ENCODE measurements at regions not wholly inside any gene's neighbourhood (a gene's known extent, or its start where the extent isn't known, plus 50 kb on each side); places are given as distances from the start of the nearest gene placed in this dataset.

GRCh38 chr17:36672403-36672918, 71.1 kb downstream of the MRM1 start:
- POLR2A ChIA-PET: no interaction called here
- H3K9me3 ChIP-seq (ENCODE audit: control insufficient read depth in 1 of 2, insufficient read depth in 1 of 2, low read depth in 1 of 2, low read length in 2 of 2): no peaks in the 10 kb centered on the region
- no peaks in the 10 kb centered on the region for H4K20me1 ChIP-seq (ENCODE audit: insufficient read depth)
- no peaks in the 10 kb centered on the region for H3K9me2 ChIP-seq (ENCODE audit: insufficient read depth)
- no peak for DNase-seq (ENCODE audit: low read depth, low spot score)
- no peak overlapping the region for H3K9ac ChIP-seq (ENCODE audit: low read length)
- intact Hi-C loops (cut with micrococcal nuclease): no loop called here
- no peaks in the 10 kb centered on the region for H3K36me3 ChIP-seq (ENCODE audit: control insufficient read depth in 1 of 2, insufficient read depth in 2 of 2, low read length in 2 of 2)
- RAD21 ChIA-PET (ENCODE audit: low non-redundant PET in 1 of 2, low total read pairs in 2 of 2, uncharacterized antibody in 2 of 2, unreplicated experiment in 2 of 2): no interaction called here
- no peak overlapping the region for H2AFZ ChIP-seq (ENCODE audit: low read depth, low read length, poor library complexity, severe bottlenecking)
- TF ChIP-seq FOSL1 (IDR thresholded peaks at IDR 0.05; ENCODE audit: low read depth) (no peak), EGR1 (IDR thresholded peaks at IDR 0.05; ENCODE audit: low read depth) (no peak), RAD21 (IDR thresholded peaks at IDR 0.05; ENCODE audit: low read depth) (no peak), EZH2phosphoT487 (IDR thresholded peaks at IDR 0.05; ENCODE audit: borderline replicate concordance) (no peak)
- TF ChIP-seq, protein P1, sequence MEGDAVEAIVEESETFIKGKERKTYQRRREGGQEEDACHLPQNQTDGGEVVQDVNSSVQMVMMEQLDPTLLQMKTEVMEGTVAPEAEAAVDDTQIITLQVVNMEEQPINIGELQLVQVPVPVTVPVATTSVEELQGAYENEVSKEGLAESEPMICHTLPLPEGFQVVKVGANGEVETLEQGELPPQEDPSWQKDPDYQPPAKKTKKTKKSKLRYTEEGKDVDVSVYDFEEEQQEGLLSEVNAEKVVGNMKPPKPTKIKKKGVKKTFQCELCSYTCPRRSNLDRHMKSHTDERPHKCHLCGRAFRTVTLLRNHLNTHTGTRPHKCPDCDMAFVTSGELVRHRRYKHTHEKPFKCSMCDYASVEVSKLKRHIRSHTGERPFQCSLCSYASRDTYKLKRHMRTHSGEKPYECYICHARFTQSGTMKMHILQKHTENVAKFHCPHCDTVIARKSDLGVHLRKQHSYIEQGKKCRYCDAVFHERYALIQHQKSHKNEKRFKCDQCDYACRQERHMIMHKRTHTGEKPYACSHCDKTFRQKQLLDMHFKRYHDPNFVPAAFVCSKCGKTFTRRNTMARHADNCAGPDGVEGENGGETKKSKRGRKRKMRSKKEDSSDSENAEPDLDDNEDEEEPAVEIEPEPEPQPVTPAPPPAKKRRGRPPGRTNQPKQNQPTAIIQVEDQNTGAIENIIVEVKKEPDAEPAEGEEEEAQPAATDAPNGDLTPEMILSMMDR (IDR thresholded peaks at IDR 0.05 in 2 of 3, conservative IDR thresholded peaks at IDR 0.05 in 1 of 3; ENCODE audit: borderline replicate concordance in 1 of 3, insufficient read depth in 1 of 3, low read depth in 2 of 3, low read length in 2 of 3): no peak
- peaks cover 0 to 8% of the 10 kb centered on the region in 2 experiments; a peak in 2 of 4 replicates for H3K4me1 ChIP-seq (ENCODE audit: control insufficient read depth in 1 of 2, insufficient read depth in 2 of 2, low read length in 2 of 2)
- no peak overlapping the region for H3K27ac ChIP-seq (ENCODE audit: low read depth, low read length)
- no peak for ATAC-seq
- no peaks in the 10 kb centered on the region for H3K79me2 ChIP-seq (ENCODE audit: insufficient read depth, low read length)
- H3K27me3 ChIP-seq (ENCODE audit: insufficient read depth, low read length): no peaks in the 10 kb centered on the region
- CTCF ChIA-PET: no interaction called here
- BruUV-seq (replicated peaks): no TSS peak
- no peak overlapping the region for H3K4me3 ChIP-seq (replicated peaks in 1 of 2; ENCODE audit: low read depth in 1 of 2, low read length in 2 of 2)
- H3K4me2 ChIP-seq (ENCODE audit: low read length): no peak overlapping the region

GRCh38 chr17:36673068-36673467, 71.7 kb downstream of the MRM1 start:
- RAD21 ChIA-PET (ENCODE audit: low non-redundant PET in 1 of 2, low total read pairs in 2 of 2, uncharacterized antibody in 2 of 2, unreplicated experiment in 2 of 2): no interaction called here
- no peak overlapping the region for H3K27ac ChIP-seq (ENCODE audit: low read depth, low read length)
- no peaks in the 10 kb centered on the region for H3K9me2 ChIP-seq (ENCODE audit: insufficient read depth)
- H3K27me3 ChIP-seq (ENCODE audit: insufficient read depth, low read length): no peaks in the 10 kb centered on the region
- DNase-seq (ENCODE audit: low read depth, low spot score) (no peak), ATAC-seq (no peak)
- intact Hi-C loops (cut with micrococcal nuclease): no loop called here
- no TSS peak for BruUV-seq (replicated peaks)
- no peak overlapping the region for H2AFZ ChIP-seq (ENCODE audit: low read depth, low read length, poor library complexity, severe bottlenecking)
- H3K9me3 ChIP-seq (ENCODE audit: control insufficient read depth in 1 of 2, insufficient read depth in 1 of 2, low read depth in 1 of 2, low read length in 2 of 2): no peaks in the 10 kb centered on the region
- H3K79me2 ChIP-seq (ENCODE audit: insufficient read depth, low read length): no peaks in the 10 kb centered on the region
- POLR2A ChIA-PET: no interaction called here
- H3K4me2 ChIP-seq (ENCODE audit: low read length): no peak overlapping the region
- CTCF ChIA-PET: no interaction called here
- peaks cover 0 to 2% of the 10 kb centered on the region in 2 experiments; a peak in 2 of 4 replicates for H3K4me1 ChIP-seq (ENCODE audit: control insufficient read depth in 1 of 2, insufficient read depth in 2 of 2, low read length in 2 of 2)
- H3K4me3 ChIP-seq (replicated peaks in 1 of 2; ENCODE audit: low read depth in 1 of 2, low read length in 2 of 2): no peak overlapping the region
- no peak overlapping the region for H3K9ac ChIP-seq (ENCODE audit: low read length)
- H4K20me1 ChIP-seq (ENCODE audit: insufficient read depth): no peaks in the 10 kb centered on the region
- H3K36me3 ChIP-seq (ENCODE audit: control insufficient read depth in 1 of 2, insufficient read depth in 2 of 2, low read length in 2 of 2): no peaks in the 10 kb centered on the region
- no peak for TF ChIP-seq POLR2A (IDR thresholded peaks at IDR 0.05; ENCODE audit: borderline replicate concordance, extremely low read depth, insufficient read depth, insufficient read length)
- TF ChIP-seq CBX3 (IDR thresholded peaks at IDR 0.05; ENCODE audit: low read depth): no peak
- TF ChIP-seq, protein P2, sequence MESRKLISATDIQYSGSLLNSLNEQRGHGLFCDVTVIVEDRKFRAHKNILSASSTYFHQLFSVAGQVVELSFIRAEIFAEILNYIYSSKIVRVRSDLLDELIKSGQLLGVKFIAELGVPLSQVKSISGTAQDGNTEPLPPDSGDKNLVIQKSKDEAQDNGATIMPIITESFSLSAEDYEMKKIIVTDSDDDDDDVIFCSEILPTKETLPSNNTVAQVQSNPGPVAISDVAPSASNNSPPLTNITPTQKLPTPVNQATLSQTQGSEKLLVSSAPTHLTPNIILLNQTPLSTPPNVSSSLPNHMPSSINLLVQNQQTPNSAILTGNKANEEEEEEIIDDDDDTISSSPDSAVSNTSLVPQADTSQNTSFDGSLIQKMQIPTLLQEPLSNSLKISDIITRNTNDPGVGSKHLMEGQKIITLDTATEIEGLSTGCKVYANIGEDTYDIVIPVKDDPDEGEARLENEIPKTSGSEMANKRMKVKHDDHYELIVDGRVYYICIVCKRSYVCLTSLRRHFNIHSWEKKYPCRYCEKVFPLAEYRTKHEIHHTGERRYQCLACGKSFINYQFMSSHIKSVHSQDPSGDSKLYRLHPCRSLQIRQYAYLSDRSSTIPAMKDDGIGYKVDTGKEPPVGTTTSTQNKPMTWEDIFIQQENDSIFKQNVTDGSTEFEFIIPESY (IDR thresholded peaks at IDR 0.05; ENCODE audit: extremely low read depth, insufficient replicate concordance, low read length): no peak
- TF ChIP-seq ZNF274 (IDR thresholded peaks at IDR 0.05; ENCODE audit: low read depth, low read length): no peak
- no peak for TF ChIP-seq EZH2phosphoT487 (IDR thresholded peaks at IDR 0.05; ENCODE audit: borderline replicate concordance)
- no peak for TF ChIP-seq EZH2 (IDR thresholded peaks at IDR 0.05)
- TF ChIP-seq ELF1 (IDR thresholded peaks at IDR 0.05; ENCODE audit: borderline replicate concordance, low read depth): no peak
- TF ChIP-seq, protein P1 (IDR thresholded peaks at IDR 0.05 in 2 of 3, conservative IDR thresholded peaks at IDR 0.05 in 1 of 3; ENCODE audit: borderline replicate concordance in 1 of 3, insufficient read depth in 1 of 3, low read depth in 2 of 3, low read length in 2 of 3): no peak
- no peak for TF ChIP-seq TCF7L2 (IDR thresholded peaks at IDR 0.05; ENCODE audit: borderline replicate concordance, extremely low read depth, insufficient read depth, insufficient read length)
- no peak for TF ChIP-seq YY1 (IDR thresholded peaks at IDR 0.05; ENCODE audit: extremely low read depth, insufficient replicate concordance, low read depth, low read length)
- TF ChIP-seq RAD21 (IDR thresholded peaks at IDR 0.05; ENCODE audit: low read depth): no peak
